ENCODE measurements at regions not wholly inside any gene's neighbourhood (a gene's known extent, or its start where the extent isn't known, plus 50 kb on each side); places are given as distances from the start of the nearest gene placed in this dataset.

GRCh38 chr2:78011251-78011650 is 489.1 kb upstream of the LRRTM4 start:
- TF ChIP-seq CTCF (conservative IDR thresholded peaks at IDR 0.05; ENCODE audit: low read length) (no peak), EZH2phosphoT487 (IDR thresholded peaks at IDR 0.05; ENCODE audit: borderline replicate concordance) (no peak)

Measured in Loucy (cell line).